ENCODE measurements at regions not wholly inside any gene's neighbourhood (a gene's known extent, or its start where the extent isn't known, plus 50 kb on each side); places are given as distances from the start of the nearest gene placed in this dataset.

GRCh38 chr2:55108456-55109160 lies 58.4 kb upstream of the RTN4 start:
- no peak for TF ChIP-seq GATA2 (IDR thresholded peaks at IDR 0.05; ENCODE audit: low read depth, low read length)
- no peak for TF ChIP-seq GATA3 (IDR thresholded peaks at IDR 0.05; ENCODE audit: low read depth, low read length)

GRCh38 chr2:55107436-55107835 lies 57.2 kb upstream of the RTN4 start:
- TF ChIP-seq GATA3 (IDR thresholded peaks at IDR 0.05; ENCODE audit: low read depth, low read length) (no peak), GATA2 (IDR thresholded peaks at IDR 0.05; ENCODE audit: low read depth, low read length) (peak; percentile 62)

DNA sequence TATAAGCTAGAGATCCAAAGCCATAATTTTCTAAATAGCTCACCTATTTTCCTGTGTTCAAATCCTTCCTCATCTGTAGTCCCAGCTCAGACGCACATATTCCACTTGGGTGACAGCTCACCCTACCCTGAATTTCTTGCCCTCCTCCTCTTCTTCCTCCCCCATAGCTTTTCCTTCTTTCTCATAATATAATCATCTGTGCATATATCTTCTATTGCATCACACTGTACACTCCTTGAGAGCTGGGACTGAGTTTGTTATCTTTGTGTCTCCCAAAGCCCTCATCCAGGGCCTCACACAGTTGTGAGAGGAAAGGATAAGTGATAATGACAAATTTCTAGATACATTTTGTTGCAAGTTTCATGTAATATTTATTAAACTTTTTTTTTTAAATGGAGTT lies 55.9 kb upstream of the RTN4 start:
- TF ChIP-seq GATA2 (IDR thresholded peaks at IDR 0.05; ENCODE audit: low read depth, low read length) (no peak), GATA3 (IDR thresholded peaks at IDR 0.05; ENCODE audit: low read depth, low read length) (no peak)

DNA sequence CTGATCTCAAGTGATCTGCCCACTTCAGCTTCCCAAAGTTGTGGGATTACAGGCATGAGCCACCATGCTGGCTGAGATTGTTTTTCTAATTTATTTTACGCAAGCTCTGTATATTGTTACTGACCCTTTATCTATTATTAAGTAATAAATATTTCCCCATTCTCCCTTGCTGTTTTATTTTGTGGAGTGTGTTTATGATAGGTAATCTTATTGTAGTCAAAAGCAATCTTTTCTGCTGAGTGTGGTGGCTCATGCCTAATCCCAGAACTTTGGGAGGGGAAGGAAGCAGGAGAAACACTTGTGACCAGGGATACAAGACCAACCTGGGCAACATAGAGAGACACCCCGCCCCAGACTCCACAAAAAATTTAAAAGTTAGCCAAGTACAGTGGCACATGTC lies 55.2 kb upstream of the RTN4 start:
- TF ChIP-seq GATA3 (IDR thresholded peaks at IDR 0.05; ENCODE audit: low read depth, low read length), result no peak
- no peak for TF ChIP-seq GATA2 (IDR thresholded peaks at IDR 0.05; ENCODE audit: low read depth, low read length)

GRCh38 chr2:55103046-55103445 lies 52.8 kb upstream of the RTN4 start:
- no peak for TF ChIP-seq GATA2 (IDR thresholded peaks at IDR 0.05; ENCODE audit: low read depth, low read length)
- no peak for TF ChIP-seq GATA3 (IDR thresholded peaks at IDR 0.05; ENCODE audit: low read depth, low read length)

DNA sequence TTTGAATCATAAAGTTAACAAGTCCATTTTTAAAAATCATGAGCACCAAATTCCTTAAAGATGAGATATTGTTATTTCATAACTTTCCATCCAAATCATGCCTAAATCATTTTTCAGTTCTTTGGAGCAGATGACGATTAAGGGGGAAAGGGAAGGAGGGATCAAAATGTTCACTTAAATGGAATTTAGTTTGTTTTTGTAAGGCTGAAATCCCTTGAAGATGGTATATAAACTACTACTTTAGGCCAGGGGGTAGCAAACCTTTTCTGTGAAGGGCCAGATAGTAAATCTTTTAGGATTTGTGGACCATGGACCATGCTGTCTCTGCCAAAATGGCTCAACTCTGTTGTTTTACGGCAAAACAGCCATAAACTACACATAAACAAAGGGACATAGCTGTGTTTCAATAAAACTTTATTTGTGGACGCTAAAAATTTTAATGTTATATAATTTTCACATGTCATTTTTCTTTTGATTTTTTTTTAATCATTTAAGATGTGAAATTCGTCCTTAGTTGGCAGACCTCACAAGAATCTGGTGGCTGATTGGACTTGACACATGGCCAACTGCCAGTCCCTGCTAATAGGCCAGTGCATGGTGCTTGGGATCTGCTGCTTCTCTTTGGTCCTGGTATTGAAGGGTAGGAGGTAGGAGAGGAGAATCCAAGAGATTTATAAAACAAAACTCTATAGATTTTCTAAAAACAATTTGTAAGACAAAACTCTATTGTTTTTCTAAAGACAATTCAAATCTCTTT lies 52.0 kb upstream of the RTN4 start:
- TF ChIP-seq GATA3 (IDR thresholded peaks at IDR 0.05; ENCODE audit: low read depth, low read length) (no peak), GATA2 (IDR thresholded peaks at IDR 0.05; ENCODE audit: low read depth, low read length) (no peak)

DNA sequence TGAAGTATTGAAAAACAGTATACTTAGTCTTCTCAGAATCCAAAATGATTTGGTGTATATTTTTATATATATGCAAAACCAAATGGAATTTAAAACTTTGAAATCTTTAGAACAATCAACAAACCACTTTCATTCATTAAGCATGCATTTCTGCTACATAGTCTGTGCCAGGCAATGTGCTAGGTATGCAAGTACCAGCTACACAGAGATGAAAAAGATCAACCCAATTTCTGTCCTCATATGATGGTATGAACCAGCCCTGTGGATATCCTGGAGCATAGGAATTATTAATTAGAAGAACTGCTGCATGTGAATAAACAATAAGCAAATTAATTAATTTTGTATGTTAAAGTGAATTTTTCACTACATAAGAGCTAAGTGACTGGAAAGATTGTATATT lies 51.2 kb upstream of the RTN4 start:
- TF ChIP-seq GATA2 (IDR thresholded peaks at IDR 0.05; ENCODE audit: low read depth, low read length) (no peak), GATA3 (IDR thresholded peaks at IDR 0.05; ENCODE audit: low read depth, low read length) (no peak)

- no peak for TF ChIP-seq GATA3 (IDR thresholded peaks at IDR 0.05; ENCODE audit: low read depth, low read length)
- no peak for TF ChIP-seq GATA2 (IDR thresholded peaks at IDR 0.05; ENCODE audit: low read depth, low read length)
Observed at GRCh38 chr2:55099878-55100820, 49.9 kb upstream of the RTN4 start.

All from SH-SY5Y (cell line).